SU-DHL-6 (cell line): ENCODE measurements at regions not wholly inside any gene's neighbourhood (a gene's known extent, or its start where the extent isn't known, plus 50 kb on each side); places are given as distances from the start of the nearest gene placed in this dataset.

Experiments
- H2AFZ ChIP-seq: fragments of 200-600 bp; sonication (generic); 2 replicates; pipeline ENCODE4 v1.6.1; 2014; ENCODE audit warnings: low read depth, mild to moderate bottlenecking, moderate library complexity, mixed read lengths, antibody characterized with exemption, low read length; ENCODE audit not compliant: severe bottlenecking
- H3F3A ChIP-seq: fragments of 200-600 bp; shearing (Covaris generic); 2 replicates; pipeline ENCODE4 v1.6.0; 2016; ENCODE audit warnings: antibody characterized with exemption, mild to moderate bottlenecking; ENCODE audit not compliant: insufficient read depth
- H3K27ac ChIP-seq: fragments of 200-600 bp; sonication (generic); 2 replicates; pipeline ENCODE4 v1.5.1; 2016; ENCODE audit warnings: low read depth, mild to moderate bottlenecking, low read length, moderate library complexity, mixed read lengths
- H3K27me3 ChIP-seq: fragments of 200-600 bp; sonication (generic), shearing (Covaris generic); 2 replicates; pipeline ENCODE4 v1.6.0; 2014; ENCODE audit warnings: mild to moderate bottlenecking, low read length
- H3K36me3 ChIP-seq: fragments of 200-600 bp; sonication (generic); 2 replicates; pipeline ENCODE4 v1.6.1; 2014; ENCODE audit warnings: mild to moderate bottlenecking, low read length, mixed read lengths
- H3K4me2 ChIP-seq: fragments of 300-600, 200-600 bp; shearing (Covaris generic), sonication (generic); 2 replicates; pipeline ENCODE4 v1.6.0; 2014; ENCODE audit warnings: low read length, low read depth, mild to moderate bottlenecking; ENCODE audit not compliant: poor library complexity, severe bottlenecking
- H3K4me3 ChIP-seq: fragments of 200-600 bp; sonication (generic); 2 replicates; pipeline ENCODE4 v1.5.1; 2014; ENCODE audit warnings: antibody characterized with exemption, low read length, mild to moderate bottlenecking, mixed read lengths; ENCODE audit not compliant: insufficient read depth, poor library complexity, severe bottlenecking
- H3K79me2 ChIP-seq: fragments of 200-600 bp; sonication (generic); 2 replicates; pipeline ENCODE4 v1.6.1; 2014; ENCODE audit warnings: mild to moderate bottlenecking, low read length, moderate library complexity; ENCODE audit not compliant: insufficient read depth
- H3K9ac ChIP-seq: fragments of 200-600 bp; sonication (generic); 2 replicates; pipeline ENCODE4 v1.7.0; 2014; ENCODE audit warnings: mild to moderate bottlenecking, low read length
- H3K9me2 ChIP-seq: fragments of 200-600 bp; sonication (generic); replicated peaks from 2 replicates; pipeline ENCODE4 v1.6.1; 2014; ENCODE audit warnings: low read length; ENCODE audit not compliant: insufficient read depth
- H3K9me3 ChIP-seq: fragments of 200-600 bp; sonication (generic); 2 replicates; pipeline ENCODE4 v1.6.1; 2014; ENCODE audit warnings: low read length, mixed read lengths; ENCODE audit not compliant: insufficient read depth
- H4K20me1 ChIP-seq: fragments of 200-600 bp; sonication (generic); 2 replicates; pipeline ENCODE4 v1.6.1; 2014; ENCODE audit warnings: low read depth, mild to moderate bottlenecking, antibody characterized with exemption, low read length, moderate library complexity, mixed read lengths
- EZH2phosphoT487 ChIP-seq: fragments of 200-600 bp; sonication (generic), shearing (Covaris generic); conservative IDR thresholded peaks from 2 replicates; pipeline ENCODE4 v1.6.1; 2018; ENCODE audit warnings: mild to moderate bottlenecking, antibody characterized with exemption, low read length, moderate library complexity, mixed read lengths
- TF ChIP-seq, protein P1 (sequence below): fragments of 200-600 bp; sonication (generic); IDR thresholded peaks from one replicate; pipeline ENCODE4 v1.5.1; 2017; ENCODE audit warnings: antibody characterized with exemption, mild to moderate bottlenecking, low read length, moderate library complexity; ENCODE audit not compliant: insufficient read depth, poor library complexity, severe bottlenecking

GRCh38 chr18:28767727-28768211, 590.8 kb upstream of the CDH2 start:
- no peaks in the 10 kb centered on the region for H3K27me3 ChIP-seq
- H3K4me3 ChIP-seq: no peak overlapping the region
- no peaks in the 10 kb centered on the region for H3K9me2 ChIP-seq
- TF ChIP-seq EZH2phosphoT487: no peak
- TF ChIP-seq, protein P1, sequence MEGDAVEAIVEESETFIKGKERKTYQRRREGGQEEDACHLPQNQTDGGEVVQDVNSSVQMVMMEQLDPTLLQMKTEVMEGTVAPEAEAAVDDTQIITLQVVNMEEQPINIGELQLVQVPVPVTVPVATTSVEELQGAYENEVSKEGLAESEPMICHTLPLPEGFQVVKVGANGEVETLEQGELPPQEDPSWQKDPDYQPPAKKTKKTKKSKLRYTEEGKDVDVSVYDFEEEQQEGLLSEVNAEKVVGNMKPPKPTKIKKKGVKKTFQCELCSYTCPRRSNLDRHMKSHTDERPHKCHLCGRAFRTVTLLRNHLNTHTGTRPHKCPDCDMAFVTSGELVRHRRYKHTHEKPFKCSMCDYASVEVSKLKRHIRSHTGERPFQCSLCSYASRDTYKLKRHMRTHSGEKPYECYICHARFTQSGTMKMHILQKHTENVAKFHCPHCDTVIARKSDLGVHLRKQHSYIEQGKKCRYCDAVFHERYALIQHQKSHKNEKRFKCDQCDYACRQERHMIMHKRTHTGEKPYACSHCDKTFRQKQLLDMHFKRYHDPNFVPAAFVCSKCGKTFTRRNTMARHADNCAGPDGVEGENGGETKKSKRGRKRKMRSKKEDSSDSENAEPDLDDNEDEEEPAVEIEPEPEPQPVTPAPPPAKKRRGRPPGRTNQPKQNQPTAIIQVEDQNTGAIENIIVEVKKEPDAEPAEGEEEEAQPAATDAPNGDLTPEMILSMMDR: no peak
- H3K9me3 ChIP-seq: no peaks in the 10 kb centered on the region
- H4K20me1 ChIP-seq: no peaks in the 10 kb centered on the region
- H3F3A ChIP-seq: no peaks in the 10 kb centered on the region
- no peak overlapping the region for H3K27ac ChIP-seq
- no peak overlapping the region for H3K9ac ChIP-seq
- H3K79me2 ChIP-seq: no peaks in the 10 kb centered on the region
- no peaks in the 10 kb centered on the region for H3K36me3 ChIP-seq
- H2AFZ ChIP-seq: no peak overlapping the region
- no peak overlapping the region for H3K4me2 ChIP-seq

GRCh38 chr18:28767201-28767600, 590.3 kb upstream of the CDH2 start:
- no peaks in the 10 kb centered on the region for H3K9me3 ChIP-seq
- TF ChIP-seq EZH2phosphoT487: no peak
- TF ChIP-seq, protein P1: no peak
- no peak overlapping the region for H3K9ac ChIP-seq
- H3K36me3 ChIP-seq: no peaks in the 10 kb centered on the region
- H3F3A ChIP-seq: no peaks in the 10 kb centered on the region
- no peak overlapping the region for H3K4me3 ChIP-seq
- H3K79me2 ChIP-seq: no peaks in the 10 kb centered on the region
- no peaks in the 10 kb centered on the region for H3K9me2 ChIP-seq
- no peaks in the 10 kb centered on the region for H3K27me3 ChIP-seq
- H3K4me2 ChIP-seq: no peak overlapping the region
- H2AFZ ChIP-seq: no peak overlapping the region
- no peak overlapping the region for H3K27ac ChIP-seq
- H4K20me1 ChIP-seq: no peaks in the 10 kb centered on the region

DNA sequence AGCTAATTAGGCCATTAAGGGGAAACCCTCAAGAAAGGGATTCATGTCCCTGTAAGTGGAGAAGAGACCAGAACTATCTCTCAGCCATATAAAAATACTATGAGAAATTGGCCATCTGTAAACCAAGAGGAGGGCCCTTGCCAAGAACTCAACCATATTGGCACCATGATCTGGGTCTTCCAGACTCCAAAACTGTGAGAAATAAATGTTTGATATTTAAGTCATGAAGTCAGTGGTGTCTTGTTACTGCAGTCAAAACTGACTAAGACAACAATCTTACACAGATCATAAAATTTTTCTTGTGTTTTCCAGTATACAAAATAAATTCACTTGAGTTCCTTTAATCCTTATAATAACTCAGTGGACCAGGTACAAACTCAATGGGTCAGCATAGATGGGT, 589.8 kb upstream of the CDH2 start:
- no peak overlapping the region for H2AFZ ChIP-seq
- TF ChIP-seq EZH2phosphoT487: no peak
- TF ChIP-seq, protein P1: no peak
- H3K9ac ChIP-seq: no peak overlapping the region
- H3K27me3 ChIP-seq: no peaks in the 10 kb centered on the region
- no peaks in the 10 kb centered on the region for H3K36me3 ChIP-seq
- H3K9me3 ChIP-seq: no peaks in the 10 kb centered on the region
- no peaks in the 10 kb centered on the region for H3K9me2 ChIP-seq
- no peak overlapping the region for H3K4me2 ChIP-seq
- H3F3A ChIP-seq: no peaks in the 10 kb centered on the region
- no peak overlapping the region for H3K27ac ChIP-seq
- H3K79me2 ChIP-seq: no peaks in the 10 kb centered on the region
- H4K20me1 ChIP-seq: no peaks in the 10 kb centered on the region
- H3K4me3 ChIP-seq: no peak overlapping the region
